CD4-positive, alpha-beta T cell treated with Interleukin-17A for 1 hour (primary cell): ENCODE measurements at regions not wholly inside any gene's neighbourhood (a gene's known extent, or its start where the extent isn't known, plus 50 kb on each side); places are given as distances from the start of the nearest gene placed in this dataset.
"Not testable (repeated sequence)": the region's sequence is repeated elsewhere in the genome, so short reads cannot be mapped to it uniquely, and the experiment has no call there.

ENCODE experiments used
- DNase-seq: peaks from one replicate; pipeline ENCODE4 v3.0.0-alpha.2; 2020

GRCh38 chr5:163189023-163189553 lies 248.3 kb upstream of the CCNG1 start:
- DNase-seq: no peak

- no peak for DNase-seq
These were observed 247.1 kb upstream of the CCNG1 start for GRCh38 chr5:163190283-163190682.

GRCh38 chr5:163190784-163191183 lies 246.6 kb upstream of the CCNG1 start:
- no peak for DNase-seq

GRCh38 chr5:163193886-163194285 lies 243.5 kb upstream of the CCNG1 start:
- no peak for DNase-seq

GRCh38 chr5:163205645-163206044 lies 231.8 kb upstream of the CCNG1 start:
- DNase-seq: no peak

GRCh38 chr5:163221581-163221980 lies 215.8 kb upstream of the CCNG1 start:
- no peak for DNase-seq

- no peak for DNase-seq
These were observed 214.4 kb upstream of the CCNG1 start for GRCh38 chr5:163222982-163223381.

GRCh38 chr5:163244445-163244987 lies 192.9 kb upstream of the CCNG1 start:
- DNase-seq: no peak

- DNase-seq: no peak
These were observed 191.8 kb upstream of the CCNG1 start for GRCh38 chr5:163245584-163245983.

GRCh38 chr5:163248333-163248732 lies 189.1 kb upstream of the CCNG1 start:
- no peak for DNase-seq

- DNase-seq: no peak
These were observed 188.5 kb upstream of the CCNG1 start for GRCh38 chr5:163248871-163249270.

GRCh38 chr5:163252950-163253349 lies 184.4 kb upstream of the CCNG1 start:
- no peak for DNase-seq

GRCh38 chr5:163259495-163259894 lies 177.9 kb upstream of the CCNG1 start:
- no peak for DNase-seq

- no peak for DNase-seq
These were observed 176.9 kb upstream of the CCNG1 start for GRCh38 chr5:163260471-163260870.

GRCh38 chr5:163260961-163261360 lies 176.4 kb upstream of the CCNG1 start:
- DNase-seq: no peak

- no peak for DNase-seq
These were observed 175.6 kb upstream of the CCNG1 start for GRCh38 chr5:163261647-163262269.

- not testable (repeated sequence) for DNase-seq
These were observed 171.1 kb upstream of the CCNG1 start for GRCh38 chr5:163266249-163266648.

- DNase-seq: no peak
These were observed 167.8 kb upstream of the CCNG1 start for GRCh38 chr5:163269624-163270023.

- DNase-seq: no peak
These were observed 160.9 kb upstream of the CCNG1 start for GRCh38 chr5:163276466-163276865.

- DNase-seq: not testable (repeated sequence)
These were observed 156.5 kb upstream of the CCNG1 start for GRCh38 chr5:163280897-163281296.

- no peak for DNase-seq
These were observed 155.9 kb upstream of the CCNG1 start for GRCh38 chr5:163281512-163281911.

GRCh38 chr5:163293836-163294235 lies 143.6 kb upstream of the CCNG1 start:
- no peak for DNase-seq

- no peak for DNase-seq
These were observed 133.7 kb upstream of the CCNG1 start for GRCh38 chr5:163303718-163304117.

- DNase-seq: no peak
These were observed 131.7 kb upstream of the CCNG1 start for GRCh38 chr5:163305655-163306054.

- no peak for DNase-seq
These were observed 131.0 kb upstream of the CCNG1 start for GRCh38 chr5:163306421-163306820.
